K562 (cell line): ENCODE measurements at regions not wholly inside any gene's neighbourhood (a gene's known extent, or its start where the extent isn't known, plus 50 kb on each side); places are given as distances from the start of the nearest gene placed in this dataset.

Experiments
- CTCF ChIP-seq, 3 experiments: IDR thresholded peaks in 2 of 3; conservative IDR thresholded peaks in 1 of 3; 2 replicates each; pipeline ENCODE4 v1.5.1; 2011 to 2012; ENCODE audit warnings: low read length in 3 of 3, mild to moderate bottlenecking in 3 of 3, control low read depth in 2 of 3, improper control_type of control experiment in 1 of 3, inconsistent platforms in 1 of 3, low read depth in 1 of 3, mixed read lengths in 1 of 3, moderate library complexity in 1 of 3; ENCODE audit not compliant: insufficient read depth in 2 of 3
- HNRNPUL1 ChIP-seq: fragments of 200-400 bp; formaldehyde crosslinking; IDR thresholded peaks from 2 replicates; pipeline ENCODE4 v1.6.1; 2017; ENCODE audit warnings: low read length
- PHF8 ChIP-seq: fragments of 200-600 bp; sonication (generic); IDR thresholded peaks from 2 replicates; pipeline ENCODE4 v1.6.1; 2012; ENCODE audit warnings: mixed run types, mild to moderate bottlenecking, inconsistent platforms, low read length, moderate library complexity, borderline replicate concordance
- POLR2AphosphoS5 ChIP-seq: IDR thresholded peaks from 2 replicates; pipeline ENCODE4 v1.6.1; 2011; ENCODE audit warnings: mild to moderate bottlenecking, low read depth, low read length, moderate library complexity; ENCODE audit not compliant: control insufficient read depth, insufficient read depth
- SIN3A ChIP-seq, 2 experiments: fragments of 150-350 bp in 1 of 2; IDR thresholded peaks; 2 replicates each; pipeline ENCODE4 v1.6.1; 2011 to 2016; ENCODE audit warnings: borderline replicate concordance in 2 of 2, low read depth in 2 of 2, low read length in 2 of 2, mild to moderate bottlenecking in 2 of 2, moderate library complexity in 2 of 2; ENCODE audit not compliant: control insufficient read depth in 1 of 2
- SMARCA4 ChIP-seq: fragments of 450-650 bp; IDR thresholded peaks from 2 replicates; pipeline ENCODE4 v1.6.1; 2016
- YY1 ChIP-seq, 3 experiments: IDR thresholded peaks; 2 replicates each; pipeline ENCODE4 v1.6.1; 2011; ENCODE audit warnings: low read length in 2 of 3, mild to moderate bottlenecking in 2 of 3, moderate library complexity in 2 of 3, borderline replicate concordance in 1 of 3, control low read depth in 1 of 3, low read depth in 1 of 3; ENCODE audit not compliant: insufficient read depth in 3 of 3, insufficient replicate concordance in 2 of 3, control insufficient read depth in 1 of 3, insufficient read length in 1 of 3; ENCODE audit errors: extremely low read depth in 1 of 3
- ZHX1 ChIP-seq: fragments of 150-350 bp; conservative IDR thresholded peaks from 2 replicates; pipeline ENCODE4 v1.6.1; 2014; ENCODE audit warnings: low read length
- ZNF274 ChIP-seq: IDR thresholded peaks from 2 replicates; pipeline ENCODE4 v1.6.1; 2011; ENCODE audit warnings: low read depth, mild to moderate bottlenecking, low read length, moderate library complexity, borderline replicate concordance
- TF ChIP-seq, protein P1 (sequence below): fragments of 450-650 bp; IDR thresholded peaks from 2 replicates; pipeline ENCODE4 v1.6.1; 2016
- TF ChIP-seq, protein P2 (sequence below): sonication (generic); formaldehyde crosslinking; IDR thresholded peaks from 2 replicates; pipeline ENCODE4 v1.8.1; 2022; ENCODE audit warnings: missing genetic modification reagents

GRCh38 chr6:98590136-98590681 is 244.2 kb upstream of the POU3F2 start:
- no peak for TF ChIP-seq ZHX1
- no peak for TF ChIP-seq CTCF (IDR thresholded peaks at IDR 0.05 in 2 of 3, conservative IDR thresholded peaks at IDR 0.05 in 1 of 3; ENCODE audit: insufficient read depth in 2 of 3, low read depth in 1 of 3, low read length in 3 of 3)
- TF ChIP-seq POLR2AphosphoS5, result no peak
- TF ChIP-seq, protein P1, sequence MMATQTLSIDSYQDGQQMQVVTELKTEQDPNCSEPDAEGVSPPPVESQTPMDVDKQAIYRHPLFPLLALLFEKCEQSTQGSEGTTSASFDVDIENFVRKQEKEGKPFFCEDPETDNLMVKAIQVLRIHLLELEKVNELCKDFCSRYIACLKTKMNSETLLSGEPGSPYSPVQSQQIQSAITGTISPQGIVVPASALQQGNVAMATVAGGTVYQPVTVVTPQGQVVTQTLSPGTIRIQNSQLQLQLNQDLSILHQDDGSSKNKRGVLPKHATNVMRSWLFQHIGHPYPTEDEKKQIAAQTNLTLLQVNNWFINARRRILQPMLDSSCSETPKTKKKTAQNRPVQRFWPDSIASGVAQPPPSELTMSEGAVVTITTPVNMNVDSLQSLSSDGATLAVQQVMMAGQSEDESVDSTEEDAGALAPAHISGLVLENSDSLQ, result no peak
- TF ChIP-seq, protein P2, sequence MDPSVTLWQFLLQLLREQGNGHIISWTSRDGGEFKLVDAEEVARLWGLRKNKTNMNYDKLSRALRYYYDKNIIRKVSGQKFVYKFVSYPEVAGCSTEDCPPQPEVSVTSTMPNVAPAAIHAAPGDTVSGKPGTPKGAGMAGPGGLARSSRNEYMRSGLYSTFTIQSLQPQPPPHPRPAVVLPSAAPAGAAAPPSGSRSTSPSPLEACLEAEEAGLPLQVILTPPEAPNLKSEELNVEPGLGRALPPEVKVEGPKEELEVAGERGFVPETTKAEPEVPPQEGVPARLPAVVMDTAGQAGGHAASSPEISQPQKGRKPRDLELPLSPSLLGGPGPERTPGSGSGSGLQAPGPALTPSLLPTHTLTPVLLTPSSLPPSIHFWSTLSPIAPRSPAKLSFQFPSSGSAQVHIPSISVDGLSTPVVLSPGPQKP (CRISPR knock-in tag), result no peak
- TF ChIP-seq SIN3A (IDR thresholded peaks at IDR 0.05; ENCODE audit: borderline replicate concordance in 2 of 2, control insufficient read depth in 1 of 2, low read depth in 2 of 2, low read length in 2 of 2), result no peak
- TF ChIP-seq YY1 (IDR thresholded peaks at IDR 0.05; ENCODE audit: borderline replicate concordance in 1 of 3, control insufficient read depth in 1 of 3, extremely low read depth in 1 of 3, insufficient read depth in 3 of 3, insufficient read length in 1 of 3, insufficient replicate concordance in 2 of 3, low read depth in 1 of 3, low read length in 2 of 3), result no peak
- no peak for TF ChIP-seq SMARCA4
- TF ChIP-seq HNRNPUL1, result no peak
- no peak for TF ChIP-seq ZNF274
- no peak for TF ChIP-seq PHF8
